Activated naive CD4-positive, alpha-beta T cell treated with anti-CD3 and anti-CD28 coated beads, Interleukin-2, amount 50 U/mL, for 72 hours (primary cell): ENCODE measurements at regions not wholly inside any gene's neighbourhood (a gene's known extent, or its start where the extent isn't known, plus 50 kb on each side); places are given as distances from the start of the nearest gene placed in this dataset.

Experiments used
- ATAC-seq, 2 donors: fragments of 150-1000 bp; cut with Tn5 transposase; 2 replicates each; pipeline ENCODE4 v1.10.0; 2021; ENCODE audit warnings: mild to moderate bottlenecking in 2 of 2, moderate library complexity in 2 of 2
- DNase-seq, 2 donors: peaks; one replicate each; pipeline ENCODE4 v3.0.0; 2021 to 2022; ENCODE audit warnings: low spot score in 2 of 2
- H3K27ac Mint-ChIP-seq, 2 donors: one replicate each; pipeline ENCODE4 v1.8.0; 2022; ENCODE audit warnings: mild to moderate bottlenecking in 2 of 2, mixed read lengths in 2 of 2
- H3K36me3 Mint-ChIP-seq, 2 donors: one replicate each; pipeline ENCODE4 v1.8.0; 2022; ENCODE audit warnings: mixed read lengths in 2 of 2
- H3K9me3 Mint-ChIP-seq, 2 donors: one replicate each; pipeline ENCODE4 v1.8.0; 2022; ENCODE audit warnings: mixed read lengths in 2 of 2

DNA sequence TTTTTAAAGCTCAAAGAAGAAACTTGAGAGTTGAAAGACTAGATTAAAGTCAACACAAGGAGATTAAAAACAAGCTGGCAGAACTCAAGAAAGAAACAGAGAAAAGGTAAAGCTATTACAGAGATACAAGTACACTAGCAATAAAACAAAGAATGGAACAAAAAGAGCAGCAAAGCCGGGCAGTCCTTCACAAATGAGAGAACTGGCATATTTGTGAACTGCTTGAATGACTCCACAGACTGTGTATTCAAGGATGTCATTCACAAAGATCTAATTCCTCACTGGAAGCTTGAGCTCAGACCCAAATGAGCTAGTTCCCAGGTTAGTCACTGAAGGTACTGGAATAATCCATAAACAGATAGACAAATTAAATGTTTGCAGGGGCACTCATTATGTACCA is 318.0 kb downstream of the MYCN start:
- H3K36me3 Mint-ChIP-seq: no peaks in the 10 kb centered on the region
- DNase-seq: no peak

DNA sequence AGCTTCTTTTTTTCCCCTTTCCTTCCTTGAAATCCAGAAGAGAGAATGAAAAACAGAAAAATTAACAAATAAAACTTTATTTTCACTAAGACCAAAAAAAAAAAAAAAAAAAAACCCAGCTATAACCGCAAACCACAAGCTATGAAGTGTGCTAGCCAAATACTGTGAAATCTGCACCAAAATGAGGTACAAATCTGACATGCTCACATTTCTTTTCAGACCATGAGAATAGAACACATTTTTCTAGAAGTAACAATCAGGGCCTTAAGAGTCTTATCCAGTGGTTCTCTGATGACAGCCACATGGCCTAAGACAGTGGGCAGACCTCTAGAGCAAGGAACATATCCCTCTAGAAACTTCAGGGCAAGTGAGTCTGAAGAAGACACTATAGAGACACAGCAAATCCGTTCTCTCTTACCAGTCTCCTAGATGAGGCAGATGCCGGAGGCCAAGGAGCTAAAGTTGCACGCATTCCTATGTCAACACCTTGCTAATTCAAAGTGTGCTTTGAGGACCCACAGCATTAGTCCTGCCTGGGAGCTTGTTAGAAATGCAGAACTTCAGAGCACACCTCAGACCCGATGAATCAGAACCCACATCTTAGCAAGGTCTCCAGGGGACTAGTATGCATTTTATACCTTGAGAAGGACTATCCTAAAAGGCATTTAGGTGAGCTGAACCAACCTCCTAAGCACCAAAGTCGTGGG is 317.1 kb downstream of the MYCN start:
- DNase-seq (no peak), ATAC-seq (peak in 1 of 2 donors; percentile 47)
- no peaks in the 10 kb centered on the region for H3K36me3 Mint-ChIP-seq
- no peaks in the 10 kb centered on the region for H3K9me3 Mint-ChIP-seq
- no peak overlapping the region for H3K27ac Mint-ChIP-seq

More for the DNA sequence above, 318.0 kb downstream of the MYCN start:
- no peaks in the 10 kb centered on the region for H3K9me3 Mint-ChIP-seq
- ATAC-seq: no peak
- H3K27ac Mint-ChIP-seq: no peak overlapping the region

DNA sequence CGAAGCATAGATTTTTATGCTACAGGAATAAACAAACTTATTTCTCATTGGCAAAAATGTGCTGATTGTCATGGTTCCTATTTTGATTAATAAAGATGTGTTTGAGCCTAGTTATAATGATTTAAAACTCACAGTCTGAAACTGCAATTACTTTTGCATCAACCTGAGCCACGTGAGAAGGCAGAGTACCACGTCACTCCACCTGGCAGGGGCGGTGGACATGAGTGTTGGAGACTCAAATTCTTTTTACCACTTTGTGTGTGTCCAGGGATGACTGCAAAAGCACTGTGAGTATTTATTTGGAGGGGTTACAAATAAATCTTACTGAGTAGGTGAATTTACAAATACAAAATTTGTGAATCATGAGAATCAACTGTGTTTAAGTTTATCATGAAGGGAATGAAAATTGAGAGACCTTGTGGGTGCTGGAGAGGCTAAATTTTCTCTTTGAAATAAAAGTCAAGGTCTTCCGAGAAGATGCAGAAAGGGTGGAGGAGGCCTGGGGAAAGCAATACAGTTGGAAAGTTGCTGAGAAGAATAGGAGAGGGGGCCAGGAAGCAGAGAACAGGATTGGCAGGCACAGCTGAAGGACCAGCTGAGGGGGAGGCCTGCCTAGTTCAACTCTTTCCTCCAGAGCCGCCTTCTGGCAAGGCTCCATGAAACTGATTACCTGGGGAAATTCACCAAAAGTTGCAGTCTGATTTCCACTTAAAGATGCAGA is 316.4 kb downstream of the MYCN start:
- DNase-seq: no peak
- no peaks in the 10 kb centered on the region for H3K36me3 Mint-ChIP-seq

DNA sequence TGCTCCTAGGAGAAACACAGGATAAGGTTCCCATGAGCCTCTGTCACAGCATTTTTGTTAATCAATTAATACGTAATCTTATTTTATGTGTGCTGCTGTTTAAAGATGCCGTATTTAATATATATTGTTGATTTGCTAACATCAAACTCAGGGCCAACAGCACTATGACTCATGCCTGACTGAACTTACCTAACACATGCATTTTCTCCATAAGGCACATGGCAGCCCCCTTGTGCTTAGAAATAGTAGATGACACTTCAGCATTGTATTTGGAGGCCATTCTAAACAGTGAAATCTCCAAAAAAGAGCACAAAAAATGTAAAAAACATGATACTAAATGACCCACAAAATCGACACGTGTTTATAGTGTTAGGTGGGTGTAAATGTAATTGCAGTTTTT is 314.8 kb downstream of the MYCN start:
- H3K27ac Mint-ChIP-seq: no peak overlapping the region
- no peaks in the 10 kb centered on the region for H3K36me3 Mint-ChIP-seq
- DNase-seq: no peak
- ATAC-seq: no peak
- no peaks in the 10 kb centered on the region for H3K9me3 Mint-ChIP-seq

More for the DNA sequence above, 316.4 kb downstream of the MYCN start:
- no peaks in the 10 kb centered on the region for H3K9me3 Mint-ChIP-seq
- H3K27ac Mint-ChIP-seq: no peak overlapping the region
- ATAC-seq: no peak

DNA sequence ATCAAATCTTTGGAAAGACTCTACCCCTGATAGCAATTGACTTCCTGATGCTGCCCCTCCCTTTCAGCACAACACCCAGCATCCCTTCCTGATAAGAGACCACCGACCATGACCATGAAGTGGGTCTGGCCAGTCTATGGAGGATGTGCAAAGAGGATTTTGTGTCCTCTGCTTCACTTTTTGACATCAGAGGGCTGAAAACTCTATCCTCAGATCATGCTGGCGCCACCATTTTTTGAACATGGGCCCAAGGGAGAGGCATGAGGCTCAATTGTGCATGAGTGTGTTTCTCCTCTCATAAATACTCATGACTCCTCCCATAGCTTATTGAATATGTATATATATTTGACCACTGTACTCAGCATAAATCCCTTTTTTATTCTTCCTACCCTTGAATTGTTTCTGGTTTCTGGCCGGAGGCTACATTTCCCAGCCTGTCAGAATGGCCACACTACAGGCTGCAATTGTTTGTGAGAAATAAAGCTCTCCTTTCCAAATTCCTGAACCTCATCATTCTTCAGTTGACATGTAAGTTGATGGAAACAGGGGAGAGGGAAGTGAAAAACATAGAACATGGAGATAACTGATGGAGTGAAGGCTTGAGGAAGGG is 314.1 kb downstream of the MYCN start:
- Mint-ChIP-seq H3K27ac (no peak overlapping the region), H3K36me3 (no peaks in the 10 kb centered on the region), H3K9me3 (no peaks in the 10 kb centered on the region)
- DNase-seq (no peak), ATAC-seq (no peak)

DNA sequence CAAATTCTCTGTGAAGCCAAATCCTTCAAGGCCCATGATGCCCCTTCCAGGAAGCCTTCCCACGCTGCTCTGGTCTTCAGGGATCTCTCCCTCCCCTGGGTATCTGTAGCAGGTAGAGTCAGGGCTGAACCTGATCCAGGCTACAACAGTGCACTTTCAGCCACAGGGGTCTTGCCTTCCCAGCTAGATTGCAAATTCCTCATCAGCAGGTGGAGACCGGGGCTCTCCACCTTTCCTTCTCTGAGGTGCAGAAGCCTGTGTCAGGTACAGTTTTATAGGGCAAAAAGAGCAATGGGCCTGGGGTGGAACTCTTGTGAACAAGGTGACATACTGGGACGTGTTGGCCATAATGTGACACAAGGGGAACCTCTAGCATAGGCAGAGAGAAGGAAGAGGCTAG is 312.9 kb downstream of the MYCN start:
- Mint-ChIP-seq H3K36me3 (no peaks in the 10 kb centered on the region), H3K9me3 (no peaks in the 10 kb centered on the region), H3K27ac (peak overlapping the region in 1 of 2 donors; percentile 2)
- ATAC-seq: no peak
- DNase-seq: no peak

DNA sequence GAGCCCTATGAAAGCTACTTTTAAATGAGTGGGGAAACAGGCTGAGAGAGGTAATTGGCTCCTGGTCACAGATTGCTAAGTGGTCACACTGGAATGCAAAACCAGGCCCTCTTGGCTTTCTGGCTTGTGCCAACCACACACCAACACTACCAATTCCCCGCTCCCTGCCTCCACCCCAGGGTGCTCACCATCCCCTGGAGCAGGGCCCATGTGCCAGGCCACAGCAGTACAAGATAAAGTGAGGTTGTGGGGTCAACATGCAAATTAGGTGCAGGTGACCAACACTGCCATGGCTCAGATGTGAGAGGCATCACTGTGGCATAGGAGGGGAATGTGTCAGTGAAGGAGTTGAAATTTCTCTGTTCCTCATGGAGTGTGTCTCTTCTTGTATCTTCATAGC is 312.5 kb downstream of the MYCN start:
- DNase-seq (no peak), ATAC-seq (no peak)
- Mint-ChIP-seq H3K9me3 (no peaks in the 10 kb centered on the region), H3K36me3 (no peaks in the 10 kb centered on the region), H3K27ac (no peak overlapping the region)

DNA sequence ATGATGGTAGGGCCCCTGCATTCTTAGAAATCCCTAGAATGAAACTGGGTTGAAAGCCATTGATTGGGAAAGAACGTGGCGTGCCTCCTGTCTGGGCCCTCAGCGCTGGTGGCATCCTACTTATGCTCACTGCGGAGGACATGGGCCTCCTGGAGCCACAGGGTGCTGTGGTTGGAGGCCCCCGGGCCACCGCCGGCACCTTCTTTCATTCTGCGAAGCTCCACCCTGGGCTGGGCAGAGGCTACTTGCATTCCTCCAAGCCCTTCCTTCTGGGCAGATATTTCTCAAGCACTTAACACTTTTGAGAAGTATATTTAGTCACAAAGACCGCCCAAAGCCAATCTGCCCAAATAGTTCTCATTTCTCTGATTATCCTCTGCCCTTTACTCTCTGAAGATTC is 311.9 kb downstream of the MYCN start:
- ATAC-seq (no peak), DNase-seq (no peak)
- no peak overlapping the region for H3K27ac Mint-ChIP-seq
- no peaks in the 10 kb centered on the region for H3K9me3 Mint-ChIP-seq
- no peaks in the 10 kb centered on the region for H3K36me3 Mint-ChIP-seq

DNA sequence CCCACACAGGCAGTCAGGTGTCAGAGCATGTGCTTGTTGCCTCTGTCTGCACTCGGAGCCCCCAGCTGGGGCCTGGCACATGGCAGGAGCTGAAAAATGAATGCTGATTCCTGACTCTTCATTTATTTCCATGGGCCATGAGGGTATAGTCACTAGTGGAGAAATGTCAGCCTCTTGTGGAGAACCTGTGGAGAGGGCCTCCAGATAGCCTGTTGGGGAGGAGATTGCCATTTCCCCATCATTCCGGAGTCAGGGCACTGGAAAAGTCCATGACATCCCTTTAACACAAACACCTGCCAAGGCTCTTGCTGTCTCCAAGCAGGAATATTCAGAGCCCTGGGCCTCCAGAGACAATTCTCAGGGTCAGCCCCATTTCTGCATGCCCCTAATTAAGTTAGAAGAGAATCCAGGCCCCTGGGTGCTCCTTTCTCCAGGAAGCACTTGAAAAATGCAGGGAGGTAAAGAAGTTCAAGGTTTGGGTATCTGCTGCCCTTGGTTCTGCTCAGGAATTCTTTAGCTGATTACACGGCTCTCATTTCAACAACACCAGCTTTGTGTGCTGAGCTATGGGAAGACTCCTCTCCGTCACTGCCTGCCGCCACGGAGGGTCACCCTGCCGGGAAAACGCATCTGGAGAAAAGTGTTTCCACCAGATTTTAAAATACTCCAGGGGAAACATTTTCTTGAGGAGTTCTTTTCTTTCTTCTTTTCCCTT is 311.3 kb downstream of the MYCN start:
- ATAC-seq (no peak), DNase-seq (no peak)
- no peaks in the 10 kb centered on the region for H3K36me3 Mint-ChIP-seq
- H3K27ac Mint-ChIP-seq: no peak overlapping the region
- no peaks in the 10 kb centered on the region for H3K9me3 Mint-ChIP-seq

DNA sequence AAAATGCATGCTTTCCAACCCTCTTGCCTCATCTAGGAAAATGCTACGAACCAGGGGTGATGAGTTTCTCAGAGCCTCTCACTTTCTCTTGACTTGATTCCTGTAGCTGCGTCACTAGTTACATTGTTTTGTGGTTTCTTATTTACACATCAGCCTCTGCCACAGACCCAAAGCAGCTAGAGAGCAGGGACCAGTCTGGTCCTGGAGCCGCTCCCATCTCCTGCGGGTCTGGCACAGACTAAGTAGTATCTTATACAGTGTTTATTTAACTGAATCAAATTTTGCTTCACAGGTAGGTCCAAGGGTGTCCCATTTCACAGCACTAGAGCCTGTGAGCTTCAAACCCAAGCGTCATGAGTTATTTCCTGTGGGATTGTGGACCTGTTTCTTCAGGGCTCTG is 310.5 kb downstream of the MYCN start:
- Mint-ChIP-seq H3K9me3 (no peaks in the 10 kb centered on the region), H3K36me3 (no peaks in the 10 kb centered on the region), H3K27ac (no peak overlapping the region)
- DNase-seq: no peak
- no peak for ATAC-seq

DNA sequence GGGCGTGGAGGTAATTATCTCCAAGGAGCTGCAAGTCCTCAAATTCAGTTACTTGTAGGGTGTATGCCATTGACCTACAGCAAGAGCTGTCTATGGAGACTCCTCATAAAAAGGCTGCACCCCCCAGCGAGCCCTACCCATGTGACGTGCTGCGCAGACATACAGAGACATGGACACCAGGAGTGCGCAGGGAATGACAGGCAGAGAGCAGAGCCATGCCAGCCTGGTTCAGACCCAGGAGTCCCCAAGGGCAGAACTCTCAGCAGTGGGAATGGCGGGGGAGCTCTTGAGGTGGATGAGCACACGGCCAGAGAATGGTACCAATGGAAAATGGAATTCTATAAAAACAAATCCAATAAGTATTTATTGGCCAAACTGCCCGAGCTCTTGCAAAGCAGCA is 310.1 kb downstream of the MYCN start:
- no peak overlapping the region for H3K27ac Mint-ChIP-seq
- DNase-seq (no peak), ATAC-seq (no peak)
- no peaks in the 10 kb centered on the region for H3K9me3 Mint-ChIP-seq
- no peaks in the 10 kb centered on the region for H3K36me3 Mint-ChIP-seq

DNA sequence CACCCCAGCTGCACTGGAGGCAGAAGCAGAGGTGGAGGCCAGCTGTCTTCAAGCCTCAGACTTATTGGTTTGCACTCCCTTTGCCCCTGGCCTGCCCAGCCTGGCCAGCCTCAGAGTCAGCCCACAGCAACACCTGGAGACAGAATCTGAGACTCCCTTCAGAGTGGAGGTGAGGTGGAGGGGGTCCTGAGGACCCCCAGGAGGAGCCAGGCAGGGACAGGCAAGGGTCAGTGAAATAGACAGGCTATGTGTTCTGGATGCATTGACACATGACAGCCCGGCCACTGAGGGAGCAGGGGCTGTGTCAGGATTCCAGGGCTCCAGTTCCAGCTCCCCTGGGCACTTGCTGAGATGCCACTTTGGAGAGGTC is 309.7 kb downstream of the MYCN start:
- no peaks in the 10 kb centered on the region for H3K9me3 Mint-ChIP-seq
- H3K36me3 Mint-ChIP-seq: no peaks in the 10 kb centered on the region
- H3K27ac Mint-ChIP-seq: no peak overlapping the region
- ATAC-seq (no peak), DNase-seq (no peak)

DNA sequence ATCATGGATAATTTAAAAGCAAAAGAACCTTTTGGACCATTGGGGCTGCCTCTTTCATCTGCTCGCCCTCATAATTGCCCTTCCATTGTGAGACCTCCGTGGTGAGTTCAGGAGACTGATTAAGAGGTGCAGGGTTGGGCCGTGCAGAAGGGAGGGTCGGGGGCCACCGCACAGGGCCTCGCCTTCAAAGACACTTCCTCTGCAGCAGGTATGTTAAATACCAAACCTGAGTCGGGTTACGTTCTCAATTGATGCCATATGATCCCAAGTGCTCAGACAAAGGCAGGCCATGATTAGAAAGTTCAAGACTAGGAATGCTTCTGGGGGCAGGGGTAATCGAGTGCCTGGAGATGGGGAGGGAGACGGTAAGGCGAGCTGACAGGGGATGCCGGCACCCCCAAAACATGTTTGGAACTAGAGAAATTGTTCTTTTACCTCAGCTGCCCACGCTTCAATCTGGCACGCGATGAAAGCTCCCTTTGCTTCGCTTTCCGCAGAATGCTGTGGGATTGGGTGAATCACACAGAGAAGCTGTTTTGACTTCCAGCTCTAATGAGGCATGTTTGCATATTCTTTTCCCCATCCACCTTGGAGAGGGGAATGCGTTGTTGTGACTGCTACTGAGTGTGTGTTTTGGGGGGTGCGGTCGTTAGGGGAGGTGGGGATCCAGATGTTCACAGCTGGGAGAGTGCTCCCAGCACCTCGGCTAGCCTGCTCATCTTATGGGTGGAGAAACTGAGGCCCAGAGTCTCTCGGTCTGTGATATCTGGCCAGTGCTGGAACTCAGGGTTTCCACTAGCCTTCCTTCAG is 309.1 kb downstream of the MYCN start:
- DNase-seq (no peak), ATAC-seq (no peak)
- Mint-ChIP-seq H3K9me3 (no peaks in the 10 kb centered on the region), H3K27ac (no peak overlapping the region), H3K36me3 (no peaks in the 10 kb centered on the region)

DNA sequence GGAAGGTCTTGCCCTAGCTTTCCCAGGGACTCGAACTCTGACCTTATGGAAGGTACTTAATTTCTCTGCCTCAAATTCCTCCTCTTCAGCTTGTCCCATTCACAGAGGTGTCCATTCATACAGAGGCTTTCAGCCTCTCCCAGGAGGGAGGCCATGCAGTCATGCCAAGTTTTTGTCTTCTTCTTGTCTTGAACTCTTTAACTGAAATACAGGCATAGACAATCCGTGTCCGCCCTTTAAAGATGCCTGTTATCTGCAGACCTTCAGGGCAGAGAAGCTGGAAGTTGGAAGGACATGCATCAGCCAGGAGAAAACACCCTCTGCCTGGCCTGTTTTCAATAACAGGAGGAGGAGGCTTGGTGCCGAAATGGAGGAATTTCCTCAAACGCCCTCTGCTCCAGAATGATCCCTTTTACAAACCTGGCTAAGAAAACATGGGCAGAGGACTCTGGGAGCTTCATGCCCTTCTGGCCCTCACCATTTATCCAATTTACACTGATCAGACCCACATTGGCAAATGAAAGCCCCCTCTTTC is 308.3 kb downstream of the MYCN start:
- Mint-ChIP-seq H3K27ac (no peak overlapping the region), H3K36me3 (no peaks in the 10 kb centered on the region), H3K9me3 (no peaks in the 10 kb centered on the region)
- DNase-seq (no peak), ATAC-seq (no peak)

DNA sequence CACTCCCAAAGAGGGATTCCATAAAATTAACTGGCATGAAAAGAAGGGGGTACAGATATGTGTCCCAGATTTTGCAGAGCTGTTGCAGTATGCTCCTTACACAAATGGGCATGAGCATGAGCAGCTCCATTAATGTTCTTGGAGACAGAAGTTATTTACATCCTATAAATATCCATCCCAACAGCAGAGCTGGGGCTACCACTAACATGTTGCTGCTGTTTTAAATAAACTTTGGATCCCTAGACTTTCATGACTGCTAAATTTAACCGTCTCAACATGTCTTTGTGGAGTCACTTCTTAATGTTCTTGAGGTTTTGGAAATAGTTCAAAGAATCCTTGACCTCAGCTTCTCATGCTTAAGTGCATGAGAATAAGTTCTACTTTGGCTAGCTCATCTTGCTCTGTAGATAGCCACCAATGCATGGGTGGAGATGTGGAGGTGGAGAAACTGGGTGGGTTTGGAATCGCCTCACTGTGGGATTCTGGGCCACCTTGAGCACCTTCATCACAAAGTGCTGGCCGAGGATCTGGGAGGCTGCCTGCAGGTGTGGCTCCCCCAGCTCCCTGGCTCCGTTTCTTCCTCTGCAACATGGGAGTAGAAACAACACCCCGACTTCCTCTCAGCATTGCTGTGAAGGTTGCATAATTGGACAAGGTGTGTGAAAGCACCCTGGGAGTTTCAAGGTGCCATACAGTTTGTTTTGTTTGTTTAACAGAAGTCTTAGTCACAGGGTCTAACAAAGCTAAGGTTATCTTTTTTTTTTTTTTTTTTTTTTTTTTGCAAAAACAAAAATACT is 307.2 kb downstream of the MYCN start:
- Mint-ChIP-seq H3K36me3 (no peaks in the 10 kb centered on the region), H3K9me3 (no peaks in the 10 kb centered on the region), H3K27ac (no peak overlapping the region)
- DNase-seq: no peak
- ATAC-seq: no peak

DNA sequence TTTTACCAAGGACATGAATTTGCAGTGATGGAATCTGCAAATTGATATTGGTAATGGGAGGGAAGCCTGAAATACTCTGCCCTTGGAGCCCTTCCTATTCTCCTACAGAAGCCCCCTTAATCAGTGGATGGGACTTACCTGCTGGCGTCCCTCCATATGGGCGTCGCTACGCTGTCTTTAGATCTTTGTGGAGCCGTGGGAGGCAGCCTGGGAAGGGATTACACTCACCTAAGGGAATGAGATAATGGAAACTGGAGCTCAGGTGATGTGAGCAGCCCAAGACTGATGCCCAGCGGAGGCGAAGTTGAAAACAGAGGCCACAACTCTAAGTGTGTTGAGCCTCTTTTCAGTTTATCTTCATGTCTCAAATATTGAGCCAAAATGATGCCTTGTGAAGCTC is 306.6 kb downstream of the MYCN start:
- ATAC-seq (no peak), DNase-seq (no peak)
- Mint-ChIP-seq H3K9me3 (no peaks in the 10 kb centered on the region), H3K27ac (no peak overlapping the region), H3K36me3 (no peaks in the 10 kb centered on the region)
